GM12878 (cell line): ENCODE measurements at regions not wholly inside any gene's neighbourhood (a gene's known extent, or its start where the extent isn't known, plus 50 kb on each side); places are given as distances from the start of the nearest gene placed in this dataset.
"Not testable (repeated sequence)": the region's sequence is repeated elsewhere in the genome, so short reads cannot be mapped to it uniquely, and the experiment has no call there.

Experiments
- BRCA1 ChIP-seq: IDR thresholded peaks from 2 replicates; pipeline ENCODE4 v1.6.1; 2011; ENCODE audit warnings: low read depth, low read length, improper control_type of control experiment
- CTCF ChIP-seq, 3 experiments: IDR thresholded peaks in 2 of 3; conservative IDR thresholded peaks in 1 of 3; 2 replicates each; pipeline ENCODE4 v1.5.1; 2011; ENCODE audit warnings: low read depth in 3 of 3, low read length in 3 of 3, mild to moderate bottlenecking in 3 of 3, control low read depth in 2 of 3, moderate library complexity in 2 of 3, inconsistent platforms in 1 of 3, mixed read lengths in 1 of 3; ENCODE audit not compliant: control insufficient read depth in 2 of 3, insufficient read depth in 1 of 3; ENCODE audit errors: extremely low read depth in 1 of 3
- FOS ChIP-seq: IDR thresholded peaks from 3 replicates; pipeline ENCODE4 v1.6.1; 2011; ENCODE audit warnings: borderline replicate concordance; ENCODE audit not compliant: insufficient read length; ENCODE audit errors: extremely low read depth
- MLLT1 ChIP-seq: fragments of 450-650 bp; IDR thresholded peaks from 2 replicates; pipeline ENCODE4 v1.6.1; 2016; ENCODE audit warnings: mild to moderate bottlenecking
- NFXL1 ChIP-seq: fragments of 450-650 bp; IDR thresholded peaks from 2 replicates; pipeline ENCODE4 v1.6.1; 2017; ENCODE audit warnings: antibody characterized with exemption, mild to moderate bottlenecking, borderline replicate concordance
- PAX8 ChIP-seq: fragments of 450-650 bp; IDR thresholded peaks from 2 replicates; pipeline ENCODE4 v1.6.1; 2017; ENCODE audit warnings: mild to moderate bottlenecking, moderate library complexity
- POU2F2 ChIP-seq: IDR thresholded peaks from 3 replicates; pipeline ENCODE4 v1.6.1; 2011; ENCODE audit warnings: low read depth, mild to moderate bottlenecking, low read length, borderline replicate concordance
- SIN3A ChIP-seq: IDR thresholded peaks from 2 replicates; pipeline ENCODE4 v1.6.1; 2012; ENCODE audit warnings: low read depth, low read length, improper control_type of control experiment
- SREBF2 ChIP-seq: IDR thresholded peaks from 2 replicates; pipeline ENCODE4 v1.6.1; 2012; ENCODE audit warnings: mild to moderate bottlenecking, low read length
- SUPT20H ChIP-seq: IDR thresholded peaks from 2 replicates; pipeline ENCODE4 v1.6.1; 2011; ENCODE audit warnings: low read depth, mild to moderate bottlenecking, low read length, moderate library complexity, borderline replicate concordance; ENCODE audit not compliant: control insufficient read depth
- SUZ12 ChIP-seq: fragments of 200-600 bp; sonication (generic); IDR thresholded peaks from one replicate; pipeline ENCODE4 v1.6.1; 2018; ENCODE audit warnings: antibody characterized with exemption, mild to moderate bottlenecking; ENCODE audit not compliant: unreplicated experiment
- YY1 ChIP-seq: IDR thresholded peaks from 2 replicates; pipeline ENCODE4 v1.6.1; 2011; ENCODE audit warnings: low read depth, mild to moderate bottlenecking, low read length
- ZNF384 ChIP-seq: IDR thresholded peaks from 2 replicates; pipeline ENCODE4 v1.6.1; 2012; ENCODE audit warnings: low read depth, mild to moderate bottlenecking, low read length, improper control_type of control experiment, borderline replicate concordance
- TF ChIP-seq, protein P1 (sequence below): fragments of 450-650 bp; formaldehyde crosslinking; IDR thresholded peaks from 2 replicates; pipeline ENCODE4 v1.5.0; 2022; ENCODE audit warnings: mild to moderate bottlenecking, missing genetic modification characterization

GRCh38 chr7:55672084-55672483 is 99.8 kb upstream of the VOPP1 start:
- TF ChIP-seq BRCA1; SUZ12; CTCF (IDR thresholded peaks at IDR 0.05 in 2 of 3, conservative IDR thresholded peaks at IDR 0.05 in 1 of 3; ENCODE audit: control insufficient read depth in 2 of 3, extremely low read depth in 1 of 3, insufficient read depth in 1 of 3, low read depth in 3 of 3, low read length in 3 of 3); POU2F2; MLLT1; SUPT20H; NFXL1; PAX8; FOS; SREBF2; SIN3A; YY1; ZNF384: not testable (repeated sequence)
- TF ChIP-seq, protein P1, sequence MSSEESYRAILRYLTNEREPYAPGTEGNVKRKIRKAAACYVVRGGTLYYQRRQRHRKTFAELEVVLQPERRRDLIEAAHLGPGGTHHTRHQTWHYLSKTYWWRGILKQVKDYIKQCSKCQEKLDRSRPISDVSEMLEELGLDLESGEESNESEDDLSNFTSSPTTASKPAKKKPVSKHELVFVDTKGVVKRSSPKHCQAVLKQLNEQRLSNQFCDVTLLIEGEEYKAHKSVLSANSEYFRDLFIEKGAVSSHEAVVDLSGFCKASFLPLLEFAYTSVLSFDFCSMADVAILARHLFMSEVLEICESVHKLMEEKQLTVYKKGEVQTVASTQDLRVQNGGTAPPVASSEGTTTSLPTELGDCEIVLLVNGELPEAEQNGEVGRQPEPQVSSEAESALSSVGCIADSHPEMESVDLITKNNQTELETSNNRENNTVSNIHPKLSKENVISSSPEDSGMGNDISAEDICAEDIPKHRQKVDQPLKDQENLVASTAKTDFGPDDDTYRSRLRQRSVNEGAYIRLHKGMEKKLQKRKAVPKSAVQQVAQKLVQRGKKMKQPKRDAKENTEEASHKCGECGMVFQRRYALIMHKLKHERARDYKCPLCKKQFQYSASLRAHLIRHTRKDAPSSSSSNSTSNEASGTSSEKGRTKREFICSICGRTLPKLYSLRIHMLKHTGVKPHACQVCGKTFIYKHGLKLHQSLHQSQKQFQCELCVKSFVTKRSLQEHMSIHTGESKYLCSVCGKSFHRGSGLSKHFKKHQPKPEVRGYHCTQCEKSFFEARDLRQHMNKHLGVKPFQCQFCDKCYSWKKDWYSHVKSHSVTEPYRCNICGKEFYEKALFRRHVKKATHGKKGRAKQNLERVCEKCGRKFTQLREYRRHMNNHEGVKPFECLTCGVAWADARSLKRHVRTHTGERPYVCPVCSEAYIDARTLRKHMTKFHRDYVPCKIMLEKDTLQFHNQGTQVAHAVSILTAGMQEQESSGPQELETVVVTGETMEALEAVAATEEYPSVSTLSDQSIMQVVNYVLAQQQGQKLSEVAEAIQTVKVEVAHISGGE = not testable (repeated sequence)
